DOHH2 (cell line): ENCODE measurements at regions not wholly inside any gene's neighbourhood (a gene's known extent, or its start where the extent isn't known, plus 50 kb on each side); places are given as distances from the start of the nearest gene placed in this dataset.

Experiments
- H3F3A ChIP-seq: fragments of 200-600 bp; sonication (generic), shearing (Covaris generic); 2 replicates; pipeline ENCODE4 v1.6.0; 2016; ENCODE audit warnings: antibody characterized with exemption, mild to moderate bottlenecking; ENCODE audit not compliant: control insufficient read depth, insufficient read depth
- H3K27ac ChIP-seq: fragments of 200-600 bp; sonication (generic); 2 replicates; pipeline ENCODE4 v1.5.1; 2014; ENCODE audit warnings: low read depth, mild to moderate bottlenecking, low read length, moderate library complexity
- H3K27me3 ChIP-seq: fragments of 200-600 bp; sonication (generic); 2 replicates; pipeline ENCODE4 v1.6.1; 2014; ENCODE audit warnings: mild to moderate bottlenecking, low read length, mixed read lengths; ENCODE audit not compliant: control insufficient read depth
- H3K36me3 ChIP-seq: fragments of 200-600 bp; sonication (generic); 2 replicates; pipeline ENCODE4 v1.6.1; 2014; ENCODE audit warnings: mild to moderate bottlenecking, low read length, moderate library complexity, mixed read lengths; ENCODE audit not compliant: control insufficient read depth
- H3K4me1 ChIP-seq: fragments of 200-600 bp; sonication (generic); 2 replicates; pipeline ENCODE4 v1.6.1; 2014; ENCODE audit warnings: mild to moderate bottlenecking, low read length, mixed read lengths; ENCODE audit not compliant: control insufficient read depth
- H3K4me2 ChIP-seq: fragments of 200-600 bp; sonication (generic); 2 replicates; pipeline ENCODE4 v1.6.0; 2014; ENCODE audit warnings: mild to moderate bottlenecking, low read length, moderate library complexity
- H3K4me3 ChIP-seq: fragments of 200-600 bp; sonication (generic); 2 replicates; pipeline ENCODE4 v1.5.1; 2014; ENCODE audit warnings: mild to moderate bottlenecking, low read length, mixed read lengths
- H3K79me2 ChIP-seq: fragments of 200-600 bp; sonication (generic); 2 replicates; pipeline ENCODE4 v1.6.1; 2014; ENCODE audit warnings: mild to moderate bottlenecking, low read length, mixed read lengths; ENCODE audit not compliant: control insufficient read depth
- H3K9me2 ChIP-seq: fragments of 200-600 bp; sonication (generic); replicated peaks from 2 replicates; pipeline ENCODE4 v1.6.1; 2014; ENCODE audit warnings: mild to moderate bottlenecking, low read length, mixed read lengths; ENCODE audit not compliant: control insufficient read depth
- H3K9me3 ChIP-seq: fragments of 200-600 bp; sonication (generic); 2 replicates; pipeline ENCODE4 v1.6.1; 2014; ENCODE audit warnings: antibody characterized with exemption, low read length, mixed read lengths; ENCODE audit not compliant: control insufficient read depth, insufficient read depth
- H4K20me1 ChIP-seq: fragments of 200-600 bp; sonication (generic); 2 replicates; pipeline ENCODE4 v1.6.0; 2014; ENCODE audit warnings: low read depth, mild to moderate bottlenecking, antibody characterized with exemption, low read length, moderate library complexity; ENCODE audit not compliant: control insufficient read depth, insufficient read depth
- CTCF ChIP-seq: fragments of 200-600 bp; sonication (generic); IDR thresholded peaks from one replicate; pipeline ENCODE4 v1.5.1; 2014; ENCODE audit warnings: antibody characterized with exemption, mild to moderate bottlenecking, low read depth, low read length; ENCODE audit not compliant: poor library complexity, severe bottlenecking
- EZH2phosphoT487 ChIP-seq: fragments of 200-600 bp; sonication (generic); IDR thresholded peaks from 2 replicates; pipeline ENCODE4 v1.6.1; 2017; ENCODE audit warnings: borderline replicate concordance, mild to moderate bottlenecking, antibody characterized with exemption, low read length, moderate library complexity, mixed read lengths

DNA sequence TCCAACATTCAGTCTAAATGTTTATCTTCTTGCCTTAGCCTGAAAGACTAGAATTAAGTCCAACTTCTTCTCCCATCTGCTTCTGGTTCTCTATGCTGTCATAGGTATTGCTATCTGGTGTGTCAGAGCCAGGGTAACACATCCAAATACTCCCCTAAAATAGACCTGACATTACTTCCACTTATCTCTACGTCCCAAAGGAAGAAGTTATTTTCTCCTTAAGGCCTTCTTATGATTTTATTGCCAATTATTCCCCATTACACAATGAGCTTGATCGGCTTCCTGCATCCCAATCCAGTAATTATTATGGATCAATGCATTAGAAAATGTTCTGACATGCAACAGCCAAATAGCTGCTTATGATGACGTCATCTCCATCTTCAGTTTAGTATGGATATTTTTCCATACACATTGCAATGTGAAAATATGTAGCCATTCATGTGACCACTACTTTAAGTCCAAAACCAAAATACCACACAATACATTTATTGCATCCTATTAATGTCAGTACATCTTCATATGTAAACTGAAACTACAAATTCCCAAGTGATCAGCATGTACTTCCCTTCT is 555.5 kb downstream of the MAT2B start:
- Histone ChIP-seq H3K27ac (no peak overlapping the region), H3K79me2 (no peaks in the 10 kb centered on the region), H3K4me1 (no peaks in the 10 kb centered on the region), H3K9me2 (no peaks in the 10 kb centered on the region), H4K20me1 (no peaks in the 10 kb centered on the region), H3K36me3 (no peaks in the 10 kb centered on the region), H3K9me3 (no peaks in the 10 kb centered on the region), H3K4me3 (no peak overlapping the region), H3F3A (no peaks in the 10 kb centered on the region), H3K27me3 (no peaks in the 10 kb centered on the region), H3K4me2 (no peak overlapping the region)
- no peak for TF ChIP-seq EZH2phosphoT487
- TF ChIP-seq CTCF: no peak

GRCh38 chr5:164062304-164062703 is 556.9 kb downstream of the MAT2B start:
- TF ChIP-seq EZH2phosphoT487 (no peak), CTCF (no peak)
- Histone ChIP-seq H3K4me1 (no peaks in the 10 kb centered on the region), H3K4me2 (no peak overlapping the region), H3K36me3 (no peaks in the 10 kb centered on the region), H3K9me3 (no peaks in the 10 kb centered on the region), H3F3A (no peaks in the 10 kb centered on the region), H3K4me3 (no peak overlapping the region), H3K79me2 (no peaks in the 10 kb centered on the region), H4K20me1 (no peaks in the 10 kb centered on the region), H3K27ac (no peak overlapping the region), H3K27me3 (no peaks in the 10 kb centered on the region), H3K9me2 (no peaks in the 10 kb centered on the region)

GRCh38 chr5:164065266-164065665 is 559.8 kb downstream of the MAT2B start:
- no peaks in the 10 kb centered on the region for H3K36me3 ChIP-seq
- TF ChIP-seq CTCF (no peak), EZH2phosphoT487 (no peak)
- H3F3A ChIP-seq: no peaks in the 10 kb centered on the region
- no peaks in the 10 kb centered on the region for H3K79me2 ChIP-seq
- no peaks in the 10 kb centered on the region for H3K9me3 ChIP-seq
- H3K4me2 ChIP-seq: no peak overlapping the region
- no peaks in the 10 kb centered on the region for H4K20me1 ChIP-seq
- no peaks in the 10 kb centered on the region for H3K4me1 ChIP-seq
- H3K4me3 ChIP-seq: no peak overlapping the region
- no peaks in the 10 kb centered on the region for H3K9me2 ChIP-seq
- H3K27ac ChIP-seq: no peak overlapping the region
- H3K27me3 ChIP-seq: no peaks in the 10 kb centered on the region
